Keratinocyte (primary cell): ENCODE measurements at regions not wholly inside any gene's neighbourhood (a gene's known extent, or its start where the extent isn't known, plus 50 kb on each side); places are given as distances from the start of the nearest gene placed in this dataset.

Experiments
- DNase-seq: peaks from one replicate; pipeline ENCODE4 v3.0.0-alpha.2; 2011; ENCODE audit warnings: low read depth, missing footprints, low spot score
- FAIRE-seq: peaks from 2 replicates; lab custom pipeline; 2011; peaks lifted over from hg19 to GRCh38; lab: Jason Lieb, UNC
- H2AFZ ChIP-seq: 2 replicates; pipeline ENCODE4 v1.6.0; 2012; ENCODE audit warnings: low read length, control low read depth, inconsistent platforms; ENCODE audit not compliant: control insufficient read depth
- H3K27ac ChIP-seq: 2 replicates; pipeline ENCODE4 v1.5.1; 2011; ENCODE audit warnings: low read length; ENCODE audit not compliant: control insufficient read depth, insufficient read depth
- H3K27me3 ChIP-seq: 3 replicates; pipeline ENCODE4 v1.6.0; 2011; ENCODE audit warnings: low read length; ENCODE audit not compliant: control insufficient read depth, insufficient read depth; ENCODE audit errors: extremely low read depth
- H3K36me3 ChIP-seq, 2 experiments: 2 replicates in 1 of 2; 3 replicates in 1 of 2; pipeline ENCODE4 v1.5.1; 2011; ENCODE audit warnings: low read length in 2 of 2, mild to moderate bottlenecking in 1 of 2; ENCODE audit not compliant: control insufficient read depth in 2 of 2, insufficient read depth in 2 of 2; ENCODE audit errors: extremely low read depth in 1 of 2
- H3K4me1 ChIP-seq: 3 replicates; pipeline ENCODE4 v1.5.1; 2011; ENCODE audit warnings: low read length; ENCODE audit not compliant: control insufficient read depth, insufficient read depth; ENCODE audit errors: extremely low read depth
- H3K4me2 ChIP-seq: 3 replicates; pipeline ENCODE4 v1.6.0; 2011; ENCODE audit warnings: low read depth, low read length; ENCODE audit not compliant: control insufficient read depth, insufficient read depth; ENCODE audit errors: extremely low read depth
- H3K4me3 ChIP-seq, 3 experiments: fragments of 200-600 bp in 1 of 3; sonication (generic) in 1 of 3; 2 replicates in 2 of 3; 3 replicates in 1 of 3; pipeline ENCODE4 v1.5.1; 2011 to 2016; ENCODE audit warnings: low read length in 3 of 3, mild to moderate bottlenecking in 3 of 3, control low read depth in 2 of 3, inconsistent platforms in 1 of 3, low read depth in 1 of 3, mixed read lengths in 1 of 3, mixed run types in 1 of 3, moderate library complexity in 1 of 3; ENCODE audit not compliant: control insufficient read depth in 2 of 3, insufficient read depth in 2 of 3; ENCODE audit errors: extremely low read depth in 1 of 3
- H3K79me2 ChIP-seq: 2 replicates; pipeline ENCODE4 v1.6.0; 2012; ENCODE audit warnings: low read length; ENCODE audit not compliant: control insufficient read depth, insufficient read depth
- H3K9ac ChIP-seq: 3 replicates; pipeline ENCODE4 v1.6.0; 2011; ENCODE audit warnings: low read length; ENCODE audit not compliant: control insufficient read depth, insufficient read depth; ENCODE audit errors: extremely low read depth
- H3K9me1 ChIP-seq: 3 replicates; pipeline ENCODE4 v1.6.0; 2011; ENCODE audit warnings: low read length; ENCODE audit not compliant: control insufficient read depth, insufficient read depth; ENCODE audit errors: extremely low read depth
- H3K9me3 ChIP-seq: 2 replicates; pipeline ENCODE4 v1.5.1; 2012; ENCODE audit warnings: low read depth, low read length; ENCODE audit not compliant: control insufficient read depth
- H4K20me1 ChIP-seq: 3 replicates; pipeline ENCODE4 v1.6.0; 2011; ENCODE audit warnings: low read length; ENCODE audit not compliant: control insufficient read depth, insufficient read depth; ENCODE audit errors: extremely low read depth
- EZH2 ChIP-seq: IDR thresholded peaks from one replicate; pipeline ENCODE4 v1.6.1; 2012; ENCODE audit warnings: inconsistent platforms, mild to moderate bottlenecking, low read length, moderate library complexity
- dilution Hi-C: fragments of 300-500 bp; cut with MboI; formaldehyde crosslinking; loops from one replicate; pipeline ENCODE4 v1.7.0; 2020; ENCODE audit warnings: low sequenced_read_pairs; ENCODE audit not compliant: extremely low pct_ligation_motif_present
- TF ChIP-seq, protein P1 (sequence below), 3 experiments: IDR thresholded peaks in 1 of 3; conservative IDR thresholded peaks in 1 of 3; optimal IDR thresholded peaks in 1 of 3; 2 replicates in 2 of 3; 3 replicates in 1 of 3; pipeline versions ENCODE3 to v1.5.1; 2011; ENCODE audit warnings: low read length in 3 of 3, mild to moderate bottlenecking in 3 of 3, moderate library complexity in 2 of 3, control low read depth in 1 of 3, inconsistent platforms in 1 of 3; ENCODE audit not compliant: insufficient read depth in 2 of 3; ENCODE audit errors: extremely low read depth in 1 of 3

DNA sequence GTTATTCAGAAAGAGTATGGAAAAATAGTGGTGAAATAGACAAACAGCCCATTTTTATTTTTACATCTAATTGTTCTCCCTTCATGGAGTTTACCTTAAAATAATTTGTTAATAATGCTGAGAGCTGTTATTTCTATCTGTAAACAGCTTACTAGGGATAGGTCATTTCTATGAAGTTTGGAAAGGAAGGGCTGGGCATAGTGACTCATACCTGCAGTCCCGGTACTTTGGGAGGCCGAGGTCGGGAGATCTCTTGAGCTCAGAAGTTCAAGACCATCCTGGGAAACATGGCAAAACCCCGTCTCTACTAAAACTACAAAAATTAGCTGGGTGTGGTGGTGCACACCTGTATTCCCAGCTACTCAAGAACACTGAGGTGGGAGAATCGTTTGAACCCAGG lies 624.3 kb upstream of the LMCD1 start:
- Histone ChIP-seq H4K20me1 (no peaks in the 10 kb centered on the region), H3K4me1 (peaks cover 35% of the 10 kb centered on the region), H3K4me2 (peak overlapping the region; percentile 31), H3K79me2 (no peaks in the 10 kb centered on the region), H3K9me1 (no peaks in the 10 kb centered on the region), H3K4me3 (no peak overlapping the region), H3K27me3 (no peaks in the 10 kb centered on the region), H3K9ac (no peak overlapping the region), H3K36me3 (no peaks in the 10 kb centered on the region), H3K27ac (no peak overlapping the region), H2AFZ (no peak overlapping the region), H3K9me3 (no peaks in the 10 kb centered on the region)
- dilution Hi-C loops: no loop called here
- FAIRE-seq (no peak), DNase-seq (no peak)
- TF ChIP-seq, protein P1, sequence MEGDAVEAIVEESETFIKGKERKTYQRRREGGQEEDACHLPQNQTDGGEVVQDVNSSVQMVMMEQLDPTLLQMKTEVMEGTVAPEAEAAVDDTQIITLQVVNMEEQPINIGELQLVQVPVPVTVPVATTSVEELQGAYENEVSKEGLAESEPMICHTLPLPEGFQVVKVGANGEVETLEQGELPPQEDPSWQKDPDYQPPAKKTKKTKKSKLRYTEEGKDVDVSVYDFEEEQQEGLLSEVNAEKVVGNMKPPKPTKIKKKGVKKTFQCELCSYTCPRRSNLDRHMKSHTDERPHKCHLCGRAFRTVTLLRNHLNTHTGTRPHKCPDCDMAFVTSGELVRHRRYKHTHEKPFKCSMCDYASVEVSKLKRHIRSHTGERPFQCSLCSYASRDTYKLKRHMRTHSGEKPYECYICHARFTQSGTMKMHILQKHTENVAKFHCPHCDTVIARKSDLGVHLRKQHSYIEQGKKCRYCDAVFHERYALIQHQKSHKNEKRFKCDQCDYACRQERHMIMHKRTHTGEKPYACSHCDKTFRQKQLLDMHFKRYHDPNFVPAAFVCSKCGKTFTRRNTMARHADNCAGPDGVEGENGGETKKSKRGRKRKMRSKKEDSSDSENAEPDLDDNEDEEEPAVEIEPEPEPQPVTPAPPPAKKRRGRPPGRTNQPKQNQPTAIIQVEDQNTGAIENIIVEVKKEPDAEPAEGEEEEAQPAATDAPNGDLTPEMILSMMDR (optimal IDR thresholded peaks at IDR 0.05 in 1 of 3, IDR thresholded peaks at IDR 0.05 in 1 of 3, conservative IDR thresholded peaks at IDR 0.05 in 1 of 3; ENCODE audit: extremely low read depth in 1 of 3, insufficient read depth in 2 of 3, low read length in 3 of 3): no peak
- TF ChIP-seq EZH2: no peak

- Histone ChIP-seq H3K4me2 (no peak overlapping the region), H3K4me3 (no peak overlapping the region), H3K36me3 (no peaks in the 10 kb centered on the region), H3K79me2 (no peaks in the 10 kb centered on the region), H3K9me3 (no peaks in the 10 kb centered on the region), H4K20me1 (no peaks in the 10 kb centered on the region), H3K9ac (no peak overlapping the region), H3K27ac (no peak overlapping the region), H3K27me3 (no peaks in the 10 kb centered on the region), H3K4me1 (peaks cover 37% of the 10 kb centered on the region), H3K9me1 (no peaks in the 10 kb centered on the region), H2AFZ (no peak overlapping the region)
- dilution Hi-C loops: no loop called here
- no peak for FAIRE-seq
- no peak for DNase-seq
- no peak for TF ChIP-seq EZH2
- TF ChIP-seq, protein P1 (optimal IDR thresholded peaks at IDR 0.05 in 1 of 3, IDR thresholded peaks at IDR 0.05 in 1 of 3, conservative IDR thresholded peaks at IDR 0.05 in 1 of 3; ENCODE audit: extremely low read depth in 1 of 3, insufficient read depth in 2 of 3, low read length in 3 of 3): no peak
These were observed 622.1 kb upstream of the LMCD1 start for GRCh38 chr3:7879572-7879971.
